WTC11 (cell line): ENCODE measurements at regions not wholly inside any gene's neighbourhood (a gene's known extent, or its start where the extent isn't known, plus 50 kb on each side); places are given as distances from the start of the nearest gene placed in this dataset.

Experiments
- ATAC-seq: fragments of 200-7000 bp; cut with Tn5 transposase; 2 replicates; pipeline ENCODE4 v1.10.0; 2021; ENCODE audit warnings: mild to moderate bottlenecking, moderate library complexity
- CTCF ChIA-PET: fragments of 300-600 bp; sonication (Branson Sonifier 250); formaldehyde crosslinking; loops from one replicate; lab custom pipeline; 2021; ENCODE audit warnings: antibody characterized with exemption; lab: Charles Lee
- POLR2A ChIA-PET: fragments of 350-600 bp; sonication (Branson Sonifier 250); formaldehyde crosslinking; loops from one replicate; lab custom pipeline; 2021; ENCODE audit warnings: antibody characterized with exemption; lab: Charles Lee
- DNase-seq: peaks from one replicate; pipeline ENCODE4 v3.0.0; 2021; ENCODE audit warnings: low spot score
- H3K27ac Mint-ChIP-seq: 2 replicates; pipeline ENCODE4 v1.8.0; 2021; ENCODE audit warnings: mixed read lengths
- H3K27me3 Mint-ChIP-seq: 2 replicates; pipeline ENCODE4 v1.8.0; 2021; ENCODE audit warnings: low read depth, mild to moderate bottlenecking, moderate library complexity, mixed read lengths
- H3K36me3 Mint-ChIP-seq: 2 replicates; pipeline ENCODE4 v1.8.0; 2021; ENCODE audit warnings: mixed read lengths
- H3K4me1 Mint-ChIP-seq: 2 replicates; pipeline ENCODE4 v1.8.0; 2022; ENCODE audit warnings: mixed read lengths
- H3K4me3 Mint-ChIP-seq: 2 replicates; pipeline ENCODE4 v1.8.0; 2021; ENCODE audit warnings: mild to moderate bottlenecking, moderate library complexity, mixed read lengths
- H3K9me3 Mint-ChIP-seq: 2 replicates; pipeline ENCODE4 v1.8.0; 2021; ENCODE audit warnings: mixed read lengths
- CREB1 ChIP-seq: sonication (generic); formaldehyde crosslinking; IDR thresholded peaks from 2 replicates; pipeline ENCODE4 v1.8.0; 2023; ENCODE audit warnings: mild to moderate bottlenecking, missing genetic modification reagents
- CREM ChIP-seq: sonication (generic); formaldehyde crosslinking; IDR thresholded peaks from 2 replicates; pipeline ENCODE4 v1.8.1; 2022; ENCODE audit warnings: mild to moderate bottlenecking, missing genetic modification reagents, moderate library complexity
- EMX1 ChIP-seq: fragments of 250-450 bp; sonication (Bioruptor Pico); IDR thresholded peaks from 2 replicates; pipeline ENCODE4 v1.8.0; 2021; ENCODE audit warnings: mild to moderate bottlenecking
- ERG ChIP-seq: fragments of 250-450 bp; sonication (Bioruptor Pico); IDR thresholded peaks from 2 replicates; pipeline ENCODE4 v1.8.0; 2021; ENCODE audit warnings: mild to moderate bottlenecking
- FOXK1 ChIP-seq: sonication (generic); formaldehyde crosslinking; IDR thresholded peaks from 2 replicates; pipeline ENCODE4 v1.8.0; 2022; ENCODE audit warnings: mild to moderate bottlenecking, moderate library complexity, missing genetic modification reagents
- GABPB1 ChIP-seq: sonication (generic); formaldehyde crosslinking; IDR thresholded peaks from 2 replicates; pipeline ENCODE4 v1.8.1; 2023; ENCODE audit warnings: mild to moderate bottlenecking, missing genetic modification reagents
- IRF2 ChIP-seq: sonication (generic); formaldehyde crosslinking; IDR thresholded peaks from 2 replicates; pipeline ENCODE4 v1.8.0; 2022; ENCODE audit warnings: low read depth, missing genetic modification reagents, borderline replicate concordance
- KAT7 ChIP-seq: sonication (generic); formaldehyde crosslinking; IDR thresholded peaks from 2 replicates; pipeline ENCODE4 v1.8.1; 2023; ENCODE audit warnings: missing genetic modification reagents, mild to moderate bottlenecking, borderline replicate concordance
- MLX ChIP-seq: sonication (generic); formaldehyde crosslinking; IDR thresholded peaks from 2 replicates; pipeline ENCODE4 v1.8.1; 2023; ENCODE audit warnings: mild to moderate bottlenecking, missing genetic modification reagents, moderate library complexity
- NR1H2 ChIP-seq: sonication (generic); formaldehyde crosslinking; IDR thresholded peaks from 2 replicates; pipeline ENCODE4 v1.9.0; 2021; ENCODE audit warnings: mild to moderate bottlenecking, moderate library complexity, missing genetic modification reagents
- NR3C1 ChIP-seq: sonication (generic); formaldehyde crosslinking; conservative IDR thresholded peaks from 2 replicates; pipeline ENCODE4 v1.8.1; 2023; ENCODE audit warnings: low read depth, mild to moderate bottlenecking, missing genetic modification reagents
- OVOL2 ChIP-seq: fragments of 250-450 bp; sonication (Bioruptor Pico); IDR thresholded peaks from 2 replicates; pipeline ENCODE4 v1.9.0; 2021; ENCODE audit warnings: mild to moderate bottlenecking, borderline replicate concordance
- SMAD4 ChIP-seq: sonication (generic); formaldehyde crosslinking; IDR thresholded peaks from 2 replicates; pipeline ENCODE4 v1.8.0; 2022; ENCODE audit warnings: mild to moderate bottlenecking, missing genetic modification reagents
- ZNF232 ChIP-seq: sonication (generic); formaldehyde crosslinking; IDR thresholded peaks from 2 replicates; pipeline ENCODE4 v1.8.0; 2022; ENCODE audit warnings: mild to moderate bottlenecking, missing genetic modification reagents
- ZNF416 ChIP-seq: fragments of 250-450 bp; sonication (Bioruptor Pico); IDR thresholded peaks from 2 replicates; pipeline ENCODE4 v1.9.0; 2021; ENCODE audit warnings: mild to moderate bottlenecking, inconsistent platforms
- ZNF425 ChIP-seq: fragments of 250-450 bp; sonication (Bioruptor Pico); conservative IDR thresholded peaks from 2 replicates; pipeline ENCODE4 v1.9.0; 2021; ENCODE audit warnings: mild to moderate bottlenecking
- ZNF512 ChIP-seq: sonication (generic); formaldehyde crosslinking; IDR thresholded peaks from 2 replicates; pipeline ENCODE4 v1.8.1; 2022; ENCODE audit warnings: missing genetic modification reagents, borderline replicate concordance
- ZNF671 ChIP-seq: fragments of 250-450 bp; sonication (Bioruptor Pico); IDR thresholded peaks from 2 replicates; pipeline ENCODE4 v1.8.0; 2021; ENCODE audit warnings: mild to moderate bottlenecking
- TF ChIP-seq, protein P1 (sequence below): fragments of 250-450 bp; sonication (Bioruptor Pico); IDR thresholded peaks from 2 replicates; pipeline ENCODE4 v1.9.0; 2021; ENCODE audit warnings: mild to moderate bottlenecking
- TF ChIP-seq, protein P2 (sequence below): sonication (generic); formaldehyde crosslinking; IDR thresholded peaks from 2 replicates; pipeline ENCODE4 v1.8.1; 2022; ENCODE audit warnings: mild to moderate bottlenecking, missing genetic modification reagents, moderate library complexity, borderline replicate concordance
- TF ChIP-seq, protein P3 (sequence below): sonication (generic); formaldehyde crosslinking; IDR thresholded peaks from 2 replicates; pipeline ENCODE4 v1.8.0; 2023; ENCODE audit warnings: mild to moderate bottlenecking, missing genetic modification reagents

DNA sequence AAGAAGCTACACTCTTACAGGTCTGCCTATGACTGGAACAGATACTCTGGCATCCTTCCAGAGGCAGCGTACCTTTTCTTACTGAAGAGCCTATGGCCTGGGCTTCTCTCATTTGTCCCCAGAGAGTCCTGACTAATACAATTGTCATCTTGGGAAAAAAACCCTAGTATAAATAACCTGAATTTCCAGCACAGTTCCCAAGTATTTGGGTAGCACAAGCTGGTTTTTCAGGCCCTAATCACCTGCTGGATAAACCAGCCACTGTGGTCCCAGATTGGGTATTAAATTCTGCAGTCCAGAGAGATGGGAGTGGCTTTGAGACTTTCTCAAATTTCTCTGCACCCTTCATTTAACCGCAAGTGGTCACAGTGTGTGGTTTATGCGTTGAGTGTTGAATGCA, 186.8 kb upstream of the NEBL start:
- peaks cover 2% of the 10 kb centered on the region; the same call in 1 of the 2 replicates for H3K4me1 Mint-ChIP-seq
- ChIA-PET CTCF (interaction anchor here (0.5 kb wide), 1 partner anchor 373 kb away, joined by 5 read pairs; no protein-coding TSS in a partner anchor), POLR2A (no interaction called here)
- H3K4me3 Mint-ChIP-seq: no peak overlapping the region
- no peak for DNase-seq
- peaks cover 5% of the 10 kb centered on the region for H3K27me3 Mint-ChIP-seq
- H3K9me3 Mint-ChIP-seq: no peaks in the 10 kb centered on the region
- H3K36me3 Mint-ChIP-seq: no peaks in the 10 kb centered on the region
- no peak for TF ChIP-seq NR3C1 (CRISPR knock-in tag)
- TF ChIP-seq GABPB1 (CRISPR knock-in tag): no peak
- TF ChIP-seq NR1H2 (CRISPR knock-in tag): no peak
- TF ChIP-seq ZNF512 (CRISPR knock-in tag): no peak
- TF ChIP-seq, protein P1, sequence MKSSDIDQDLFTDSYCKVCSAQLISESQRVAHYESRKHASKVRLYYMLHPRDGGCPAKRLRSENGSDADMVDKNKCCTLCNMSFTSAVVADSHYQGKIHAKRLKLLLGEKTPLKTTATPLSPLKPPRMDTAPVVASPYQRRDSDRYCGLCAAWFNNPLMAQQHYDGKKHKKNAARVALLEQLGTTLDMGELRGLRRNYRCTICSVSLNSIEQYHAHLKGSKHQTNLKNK (CRISPR knock-in tag): no peak
- TF ChIP-seq SMAD4: no peak
- TF ChIP-seq ERG (CRISPR knock-in tag): no peak
- TF ChIP-seq CREM (CRISPR knock-in tag): no peak
- TF ChIP-seq CREB1 (CRISPR knock-in tag): no peak
- no peak for TF ChIP-seq OVOL2
- TF ChIP-seq ZNF232 (CRISPR knock-in tag): no peak
- TF ChIP-seq, protein P2, sequence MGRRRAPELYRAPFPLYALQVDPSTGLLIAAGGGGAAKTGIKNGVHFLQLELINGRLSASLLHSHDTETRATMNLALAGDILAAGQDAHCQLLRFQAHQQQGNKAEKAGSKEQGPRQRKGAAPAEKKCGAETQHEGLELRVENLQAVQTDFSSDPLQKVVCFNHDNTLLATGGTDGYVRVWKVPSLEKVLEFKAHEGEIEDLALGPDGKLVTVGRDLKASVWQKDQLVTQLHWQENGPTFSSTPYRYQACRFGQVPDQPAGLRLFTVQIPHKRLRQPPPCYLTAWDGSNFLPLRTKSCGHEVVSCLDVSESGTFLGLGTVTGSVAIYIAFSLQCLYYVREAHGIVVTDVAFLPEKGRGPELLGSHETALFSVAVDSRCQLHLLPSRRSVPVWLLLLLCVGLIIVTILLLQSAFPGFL: no peak
- no peak for TF ChIP-seq MLX (CRISPR knock-in tag)
- no peak overlapping the region for H3K27ac Mint-ChIP-seq
- no peak for ATAC-seq

DNA sequence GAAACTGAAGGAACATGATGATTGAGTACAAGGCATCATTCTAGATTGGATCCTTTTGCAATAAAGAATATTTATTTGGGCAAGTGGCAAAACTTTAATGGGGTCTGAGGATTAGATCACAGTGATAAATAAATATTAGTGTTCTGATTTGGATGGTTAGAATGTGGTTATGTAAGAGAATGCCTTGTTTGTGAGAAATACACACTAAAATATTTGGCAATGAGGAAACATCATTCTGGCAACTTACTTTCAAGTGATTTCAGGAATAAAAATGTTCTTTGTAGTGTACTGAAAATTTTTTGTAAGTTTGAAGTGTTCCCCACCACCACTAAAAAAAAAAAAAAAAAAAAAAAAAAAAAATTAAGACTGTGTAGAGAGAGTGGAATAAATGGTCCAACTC, 185.1 kb upstream of the NEBL start:
- Mint-ChIP-seq H3K9me3 (no peaks in the 10 kb centered on the region), H3K27ac (no peak overlapping the region), H3K27me3 (peaks cover 5% of the 10 kb centered on the region), H3K4me3 (no peak overlapping the region), H3K4me1 (peaks cover 4% of the 10 kb centered on the region; the same call in 1 of the 2 replicates), H3K36me3 (no peaks in the 10 kb centered on the region)
- TF ChIP-seq KAT7 (CRISPR knock-in tag): no peak
- no peak for TF ChIP-seq CREM (CRISPR knock-in tag)
- TF ChIP-seq IRF2 (CRISPR knock-in tag): no peak
- no peak for TF ChIP-seq ZNF425 (CRISPR knock-in tag)
- TF ChIP-seq EMX1 (CRISPR knock-in tag): no peak
- no peak for TF ChIP-seq ZNF671 (CRISPR knock-in tag)
- no peak for TF ChIP-seq GABPB1 (CRISPR knock-in tag)
- TF ChIP-seq, protein P3, sequence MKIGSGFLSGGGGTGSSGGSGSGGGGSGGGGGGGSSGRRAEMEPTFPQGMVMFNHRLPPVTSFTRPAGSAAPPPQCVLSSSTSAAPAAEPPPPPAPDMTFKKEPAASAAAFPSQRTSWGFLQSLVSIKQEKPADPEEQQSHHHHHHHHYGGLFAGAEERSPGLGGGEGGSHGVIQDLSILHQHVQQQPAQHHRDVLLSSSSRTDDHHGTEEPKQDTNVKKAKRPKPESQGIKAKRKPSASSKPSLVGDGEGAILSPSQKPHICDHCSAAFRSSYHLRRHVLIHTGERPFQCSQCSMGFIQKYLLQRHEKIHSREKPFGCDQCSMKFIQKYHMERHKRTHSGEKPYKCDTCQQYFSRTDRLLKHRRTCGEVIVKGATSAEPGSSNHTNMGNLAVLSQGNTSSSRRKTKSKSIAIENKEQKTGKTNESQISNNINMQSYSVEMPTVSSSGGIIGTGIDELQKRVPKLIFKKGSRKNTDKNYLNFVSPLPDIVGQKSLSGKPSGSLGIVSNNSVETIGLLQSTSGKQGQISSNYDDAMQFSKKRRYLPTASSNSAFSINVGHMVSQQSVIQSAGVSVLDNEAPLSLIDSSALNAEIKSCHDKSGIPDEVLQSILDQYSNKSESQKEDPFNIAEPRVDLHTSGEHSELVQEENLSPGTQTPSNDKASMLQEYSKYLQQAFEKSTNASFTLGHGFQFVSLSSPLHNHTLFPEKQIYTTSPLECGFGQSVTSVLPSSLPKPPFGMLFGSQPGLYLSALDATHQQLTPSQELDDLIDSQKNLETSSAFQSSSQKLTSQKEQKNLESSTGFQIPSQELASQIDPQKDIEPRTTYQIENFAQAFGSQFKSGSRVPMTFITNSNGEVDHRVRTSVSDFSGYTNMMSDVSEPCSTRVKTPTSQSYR (CRISPR knock-in tag): no peak
- TF ChIP-seq NR3C1 (CRISPR knock-in tag): no peak
- TF ChIP-seq ZNF416 (CRISPR knock-in tag): no peak
- TF ChIP-seq FOXK1 (CRISPR knock-in tag): no peak
- DNase-seq (no peak), ATAC-seq (no peak)
- POLR2A ChIA-PET: no interaction called here
- CTCF ChIA-PET: no interaction called here
